Caco-2 (cell line): ENCODE measurements at regions not wholly inside any gene's neighbourhood (a gene's known extent, or its start where the extent isn't known, plus 50 kb on each side); places are given as distances from the start of the nearest gene placed in this dataset.

Experiments
- BruUV-seq: library from RNA; stranded (reverse); fragments of 400-500 nt; replicated peaks from 2 replicates; lab custom pipeline; 2021; lab: Mats Ljungman, UMichigan
- CTCF ChIA-PET: fragments of 300-600 bp; sonication (Branson Sonifier 250); formaldehyde crosslinking; loops from one replicate; lab custom pipeline; 2022; ENCODE audit warnings: antibody characterized with exemption; lab: Charles Lee
- POLR2A ChIA-PET: fragments of 300-600 bp; sonication (Branson Sonifier 250); formaldehyde crosslinking; loops from one replicate; lab custom pipeline; 2022; ENCODE audit warnings: antibody characterized with exemption; lab: Charles Lee
- DNase-seq, 2 experiments: peaks; one replicate each; pipeline versions ENCODE4 v3.0.0 to v3.0.0-alpha.2; 2020 to 2022
- H3K27me3 ChIP-seq: replicated peaks from 2 replicates; pipeline ENCODE4 v1.6.0; 2011; ENCODE audit warnings: low read length; ENCODE audit not compliant: control insufficient read depth, insufficient read depth
- H3K36me3 ChIP-seq: 2 replicates; pipeline ENCODE4 v1.5.1; 2011; ENCODE audit warnings: low read length; ENCODE audit not compliant: control insufficient read depth, insufficient read depth
- H3K4me1 ChIP-seq: fragments of 250-450 bp; sonication (Bioruptor Pico); 2 replicates; pipeline ENCODE4 v1.5.1; 2020; ENCODE audit warnings: mild to moderate bottlenecking
- H3K4me3 ChIP-seq: 2 replicates; pipeline ENCODE4 v1.5.1; 2011; ENCODE audit warnings: low read depth, mild to moderate bottlenecking, control low read depth, low read length
- H3K9me3 ChIP-seq: fragments of 250-450 bp; sonication (Bioruptor Pico); 2 replicates; pipeline ENCODE4 v1.5.1; 2020; ENCODE audit warnings: mild to moderate bottlenecking, moderate library complexity
- H3K27ac Mint-ChIP-seq: one replicate; pipeline ENCODE4 v1.8.0; 2022; ENCODE audit warnings: mixed read lengths; ENCODE audit not compliant: unreplicated experiment
- H3K27me3 Mint-ChIP-seq: one replicate; pipeline ENCODE4 v1.8.0; 2022; ENCODE audit warnings: mixed read lengths; ENCODE audit not compliant: insufficient read depth, unreplicated experiment
- H3K36me3 Mint-ChIP-seq: one replicate; pipeline ENCODE4 v1.8.0; 2022; ENCODE audit warnings: mild to moderate bottlenecking, mixed read lengths; ENCODE audit not compliant: insufficient read depth, unreplicated experiment
- H3K4me1 Mint-ChIP-seq: one replicate; pipeline ENCODE4 v1.8.0; 2022; ENCODE audit warnings: low read depth, mixed read lengths; ENCODE audit not compliant: unreplicated experiment
- H3K4me3 Mint-ChIP-seq: one replicate; pipeline ENCODE4 v1.8.0; 2022; ENCODE audit warnings: mild to moderate bottlenecking, moderate library complexity, mixed read lengths; ENCODE audit not compliant: unreplicated experiment
- H3K9me3 Mint-ChIP-seq: one replicate; pipeline ENCODE4 v1.8.0; 2022; ENCODE audit warnings: mixed read lengths; ENCODE audit not compliant: unreplicated experiment
- CTCF ChIP-seq, 2 experiments: fragments of 200-600 bp in 1 of 2; IDR thresholded peaks; 1 replicate in 1 of 2; 2 replicates in 1 of 2; pipeline versions ENCODE4 v1.5.1 to v1.8.0; 2011 to 2022; ENCODE audit warnings: antibody characterized with exemption in 1 of 2, control low read depth in 1 of 2, inconsistent platforms in 1 of 2, low read depth in 1 of 2, low read length in 1 of 2, mild to moderate bottlenecking in 1 of 2, moderate library complexity in 1 of 2; ENCODE audit not compliant: insufficient read depth in 1 of 2, severe bottlenecking in 1 of 2, unreplicated experiment in 1 of 2
- intact Hi-C: fragments of 100-400 bp; cut with micrococcal nuclease; formaldehyde crosslinking; loops from one replicate; pipeline ENCODE4 v1.10.0; 2022; ENCODE audit not compliant: unreplicated experiment

- CTCF ChIA-PET, result no interaction called here
These were observed 285.7 kb upstream of the POU5F2 start for GRCh38 chr5:94027145-94027544.

GRCh38 chr5:94025788-94026473 lies 284.5 kb upstream of the POU5F2 start:
- H3K9me3 Mint-ChIP-seq, result no peaks in the 10 kb centered on the region
- no peaks in the 10 kb centered on the region for H3K4me1 Mint-ChIP-seq
- no peak overlapping the region for H3K4me3 ChIP-seq
- peak in 1 of 2 experiments; percentile 44 for DNase-seq
- H3K36me3 Mint-ChIP-seq, result no peaks in the 10 kb centered on the region
- CTCF ChIA-PET, result no interaction called here
- peak; percentile 2 to 20 for TF ChIP-seq CTCF (IDR thresholded peaks at IDR 0.05; ENCODE audit: insufficient read depth in 1 of 2, low read depth in 1 of 2, low read length in 1 of 2, severe bottlenecking in 1 of 2, unreplicated experiment in 1 of 2)
- H3K36me3 ChIP-seq, result no peaks in the 10 kb centered on the region; the same call in 1 of the 2 replicates
- no peaks in the 10 kb centered on the region for H3K27me3 Mint-ChIP-seq
- H3K4me1 ChIP-seq, result peaks cover 9% of the 10 kb centered on the region; the same call in 1 of the 2 replicates
- no peaks in the 10 kb centered on the region for H3K27me3 ChIP-seq
- no peak overlapping the region for H3K27ac Mint-ChIP-seq
- no peaks in the 10 kb centered on the region; the same call in 1 of the 2 replicates for H3K9me3 ChIP-seq
- no peak overlapping the region for H3K4me3 Mint-ChIP-seq
- intact Hi-C loops, result no loop called here
- BruUV-seq, result no TSS peak
- POLR2A ChIA-PET, result no interaction called here

More at GRCh38 chr5:94027145-94027544, 285.7 kb upstream of the POU5F2 start:
- POLR2A ChIA-PET, result no interaction called here
- Mint-ChIP-seq H3K27me3 (no peaks in the 10 kb centered on the region), H3K27ac (no peak overlapping the region), H3K4me1 (no peaks in the 10 kb centered on the region), H3K4me3 (no peak overlapping the region), H3K36me3 (no peaks in the 10 kb centered on the region), H3K9me3 (no peaks in the 10 kb centered on the region)
- H3K9me3 ChIP-seq, result no peaks in the 10 kb centered on the region
- no TSS peak for BruUV-seq
- no peak for TF ChIP-seq CTCF (IDR thresholded peaks at IDR 0.05; ENCODE audit: insufficient read depth in 1 of 2, low read depth in 1 of 2, low read length in 1 of 2, severe bottlenecking in 1 of 2, unreplicated experiment in 1 of 2)
- no peaks in the 10 kb centered on the region; the same call in 1 of the 2 replicates for H3K36me3 ChIP-seq
- H3K4me1 ChIP-seq, result peaks cover 9% of the 10 kb centered on the region; the same call in 1 of the 2 replicates
- H3K4me3 ChIP-seq, result no peak overlapping the region
- DNase-seq, result no peak
- H3K27me3 ChIP-seq, result no peaks in the 10 kb centered on the region
- intact Hi-C loops, result no loop called here

GRCh38 chr5:94024620-94025019 lies 283.2 kb upstream of the POU5F2 start:
- no peaks in the 10 kb centered on the region for H3K9me3 Mint-ChIP-seq
- no peak for DNase-seq
- H3K4me3 Mint-ChIP-seq, result no peak overlapping the region
- H3K36me3 Mint-ChIP-seq, result no peaks in the 10 kb centered on the region
- ChIA-PET POLR2A (no interaction called here), CTCF (no interaction called here)
- no peak for TF ChIP-seq CTCF (IDR thresholded peaks at IDR 0.05; ENCODE audit: insufficient read depth in 1 of 2, low read depth in 1 of 2, low read length in 1 of 2, severe bottlenecking in 1 of 2, unreplicated experiment in 1 of 2)
- H3K4me1 ChIP-seq, result peaks cover 9% of the 10 kb centered on the region; the same call in 1 of the 2 replicates
- H3K27ac Mint-ChIP-seq, result no peak overlapping the region
- no peaks in the 10 kb centered on the region for H3K27me3 Mint-ChIP-seq
- no peaks in the 10 kb centered on the region for H3K27me3 ChIP-seq
- H3K36me3 ChIP-seq, result no peaks in the 10 kb centered on the region
- no peaks in the 10 kb centered on the region; the same call in 1 of the 2 replicates for H3K9me3 ChIP-seq
- BruUV-seq, result no TSS peak
- intact Hi-C loops, result no loop called here
- no peak overlapping the region for H3K4me3 ChIP-seq
- no peaks in the 10 kb centered on the region for H3K4me1 Mint-ChIP-seq
